ENCODE measurements at regions not wholly inside any gene's neighbourhood (a gene's known extent, or its start where the extent isn't known, plus 50 kb on each side); places are given as distances from the start of the nearest gene placed in this dataset.

DNA sequence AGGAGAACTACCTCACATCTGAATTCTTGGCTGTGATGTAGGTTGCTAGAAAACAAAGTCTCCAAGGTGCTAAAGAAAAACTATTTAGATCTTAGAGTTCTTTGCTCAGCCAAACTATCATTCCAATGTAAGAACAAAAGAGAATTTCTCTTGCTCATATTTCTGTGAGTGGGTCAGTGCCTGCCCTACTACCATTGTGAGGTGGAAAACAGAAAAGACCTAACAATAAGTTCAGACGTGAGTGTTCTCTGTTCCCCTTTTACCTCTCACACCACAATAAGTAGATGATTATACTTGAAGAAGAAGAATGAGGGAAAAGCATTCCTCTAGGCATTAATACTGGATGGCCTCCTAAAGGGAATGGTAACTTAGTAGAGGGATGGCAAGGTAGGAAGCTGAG, 187.4 kb upstream of the KITLG start:
- Histone ChIP-seq H3K27me3 (ENCODE audit: control insufficient read depth, insufficient read depth, low read length) (no peaks in the 10 kb centered on the region), H3K9ac (no peak overlapping the region), H3K4me3 (ENCODE audit: low read depth, low read length) (no peak overlapping the region), H3K4me2 (ENCODE audit: low read length) (no peak overlapping the region), H3K9me3 (ENCODE audit: control insufficient read depth, low read length) (no peaks in the 10 kb centered on the region), H3K4me1 (no peaks in the 10 kb centered on the region), H3K27ac (no peak overlapping the region), H2AFZ (no peak overlapping the region), H3K79me2 (no peaks in the 10 kb centered on the region), H3K36me3 (ENCODE audit: control insufficient read depth, insufficient read depth, low read length) (no peaks in the 10 kb centered on the region)
- TF ChIP-seq CTCF (IDR thresholded peaks at IDR 0.05) = no peak

DNA sequence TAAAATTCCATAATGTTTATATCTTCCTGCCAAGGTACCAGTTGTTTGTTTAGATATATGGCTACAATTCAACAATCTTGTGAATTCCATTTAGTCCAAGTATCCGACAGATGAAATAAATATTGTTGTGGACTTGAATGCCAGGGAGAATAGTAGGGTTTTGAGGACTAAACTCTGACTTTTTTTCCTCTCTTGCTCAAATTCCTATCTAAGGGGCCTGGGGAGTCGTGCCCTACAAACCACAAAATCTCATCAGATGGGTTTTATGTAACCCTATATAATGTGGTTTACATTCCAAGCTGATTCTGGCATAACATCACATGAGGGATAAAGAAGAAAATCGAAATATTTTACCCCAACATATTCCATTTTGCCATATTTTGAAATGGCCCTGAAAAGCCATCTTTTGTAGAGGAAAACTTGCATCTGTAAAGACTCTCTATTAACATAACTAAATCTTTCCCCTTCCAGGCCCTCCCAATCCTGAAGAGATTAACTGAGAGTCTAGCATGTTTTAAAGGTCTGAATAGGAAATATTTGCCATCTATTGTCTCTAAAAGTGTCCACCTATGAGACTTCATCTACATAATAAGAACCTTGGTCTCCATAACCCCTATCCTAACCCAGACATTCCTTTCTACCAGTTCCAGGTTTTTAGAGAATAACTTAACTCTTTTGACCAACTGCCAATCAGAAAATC, 184.7 kb upstream of the KITLG start:
- H3K27me3 ChIP-seq (ENCODE audit: control insufficient read depth, insufficient read depth, low read length) = no peaks in the 10 kb centered on the region
- no peaks in the 10 kb centered on the region for H3K36me3 ChIP-seq (ENCODE audit: control insufficient read depth, insufficient read depth, low read length)
- no peak overlapping the region for H3K9ac ChIP-seq
- TF ChIP-seq CTCF (IDR thresholded peaks at IDR 0.05) = no peak
- no peak overlapping the region for H3K4me2 ChIP-seq (ENCODE audit: low read length)
- no peak overlapping the region for H3K4me3 ChIP-seq (ENCODE audit: low read depth, low read length)
- no peak overlapping the region for H2AFZ ChIP-seq
- H3K27ac ChIP-seq = no peak overlapping the region
- no peaks in the 10 kb centered on the region for H3K79me2 ChIP-seq
- H3K4me1 ChIP-seq = no peaks in the 10 kb centered on the region
- no peaks in the 10 kb centered on the region for H3K9me3 ChIP-seq (ENCODE audit: control insufficient read depth, low read length)

- no peaks in the 10 kb centered on the region for H3K27me3 ChIP-seq (ENCODE audit: control insufficient read depth, insufficient read depth, low read length)
- no peaks in the 10 kb centered on the region for H3K4me1 ChIP-seq
- H3K79me2 ChIP-seq = no peaks in the 10 kb centered on the region
- H3K36me3 ChIP-seq (ENCODE audit: control insufficient read depth, insufficient read depth, low read length) = no peaks in the 10 kb centered on the region
- no peak overlapping the region for H3K4me2 ChIP-seq (ENCODE audit: low read length)
- H3K27ac ChIP-seq = no peak overlapping the region
- no peaks in the 10 kb centered on the region for H3K9me3 ChIP-seq (ENCODE audit: control insufficient read depth, low read length)
- TF ChIP-seq CTCF (IDR thresholded peaks at IDR 0.05) = no peak
- H3K4me3 ChIP-seq (ENCODE audit: low read depth, low read length) = no peak overlapping the region
- H2AFZ ChIP-seq = no peak overlapping the region
- no peak overlapping the region for H3K9ac ChIP-seq
These were observed 183.3 kb upstream of the KITLG start for GRCh38 chr12:88763536-88764100.

GRCh38 chr12:88758176-88758575, 177.9 kb upstream of the KITLG start:
- Histone ChIP-seq H3K4me1 (no peaks in the 10 kb centered on the region), H3K9ac (no peak overlapping the region), H3K36me3 (ENCODE audit: control insufficient read depth, insufficient read depth, low read length) (no peaks in the 10 kb centered on the region), H3K27me3 (ENCODE audit: control insufficient read depth, insufficient read depth, low read length) (no peaks in the 10 kb centered on the region), H3K27ac (no peak overlapping the region), H3K4me3 (ENCODE audit: low read depth, low read length) (no peak overlapping the region), H2AFZ (no peak overlapping the region), H3K9me3 (ENCODE audit: control insufficient read depth, low read length) (no peaks in the 10 kb centered on the region), H3K79me2 (no peaks in the 10 kb centered on the region), H3K4me2 (ENCODE audit: low read length) (no peak overlapping the region)
- no peak for TF ChIP-seq CTCF (IDR thresholded peaks at IDR 0.05)

DNA sequence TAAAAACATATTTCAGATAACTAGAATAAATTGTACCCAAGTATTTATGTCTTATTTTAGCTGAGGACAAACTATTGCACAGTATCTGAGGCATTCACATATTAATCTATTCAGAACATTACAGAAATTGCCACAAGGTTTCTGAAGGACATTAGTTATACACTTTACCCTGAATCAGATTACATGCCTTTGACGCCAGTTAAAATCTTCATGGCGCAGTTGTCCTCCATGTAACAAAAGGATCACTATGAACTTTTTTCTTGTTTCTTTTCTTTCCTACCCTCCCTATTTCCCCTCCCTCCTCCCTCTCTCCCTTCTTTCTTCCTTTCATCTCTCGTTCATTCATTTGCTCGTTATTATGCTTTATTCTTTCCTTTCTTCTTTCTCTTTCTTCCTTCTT, 176.6 kb upstream of the KITLG start:
- TF ChIP-seq CTCF (IDR thresholded peaks at IDR 0.05) = no peak
- H3K4me3 ChIP-seq (ENCODE audit: low read depth, low read length) = no peak overlapping the region
- no peak overlapping the region for H2AFZ ChIP-seq

More for the DNA sequence above, 176.6 kb upstream of the KITLG start:
- Histone ChIP-seq H3K27me3 (ENCODE audit: control insufficient read depth, insufficient read depth, low read length) (no peaks in the 10 kb centered on the region), H3K79me2 (no peaks in the 10 kb centered on the region), H3K9ac (no peak overlapping the region), H3K9me3 (ENCODE audit: control insufficient read depth, low read length) (no peaks in the 10 kb centered on the region), H3K27ac (no peak overlapping the region), H3K36me3 (ENCODE audit: control insufficient read depth, insufficient read depth, low read length) (no peaks in the 10 kb centered on the region), H3K4me1 (no peaks in the 10 kb centered on the region), H3K4me2 (ENCODE audit: low read length) (no peak overlapping the region)
